ENCODE measurements at regions not wholly inside any gene's neighbourhood (a gene's known extent, or its start where the extent isn't known, plus 50 kb on each side); places are given as distances from the start of the nearest gene placed in this dataset.

- no peaks in the 10 kb centered on the region for H3K27me3 Mint-ChIP-seq
- H3K79me2 ChIP-seq (ENCODE audit: control insufficient read depth, insufficient read depth, low read length) = no peaks in the 10 kb centered on the region
- no peak overlapping the region for H3K9ac ChIP-seq (ENCODE audit: low read length)
- CTCF ChIA-PET = no interaction called here
- no peak overlapping the region for H3K4me2 ChIP-seq (replicated peaks; ENCODE audit: low read depth, low read length, poor library complexity, severe bottlenecking)
- no peak overlapping the region for H3K4me3 Mint-ChIP-seq
- no peaks in the 10 kb centered on the region for H4K20me1 ChIP-seq (ENCODE audit: control insufficient read depth, insufficient read depth, low read length, poor library complexity, severe bottlenecking)
- no peak overlapping the region for H3K27ac Mint-ChIP-seq
- TF ChIP-seq EZH2 (IDR thresholded peaks at IDR 0.05; ENCODE audit: borderline replicate concordance, insufficient read depth, low read depth, low read length, poor library complexity, severe bottlenecking) (no peak), CTCF (IDR thresholded peaks at IDR 0.05) (no peak)
- WGBS (ENCODE audit: insufficient coverage) = no CpG with 5 or more reads among the region's 3 CpGs
- peaks cover 12% of the 10 kb centered on the region for H3K9me3 Mint-ChIP-seq (ENCODE audit: insufficient read depth)
- no peak overlapping the region for H3K4me3 ChIP-seq (ENCODE audit: control extremely low read depth in 1 of 5, extremely low read depth in 1 of 5, insufficient read depth in 1 of 5, low read depth in 2 of 5, low read length in 4 of 5)
- intact Hi-C loops (cut with micrococcal nuclease) = no loop called here
- no peaks in the 10 kb centered on the region for H3K27me3 ChIP-seq (replicated peaks in 1 of 4; ENCODE audit: control extremely low read depth in 1 of 4, control insufficient read depth in 3 of 4, insufficient read depth in 4 of 4, low read length in 3 of 4)
- ATAC-seq (ENCODE audit: low read depth) (no peak), DNase-seq (no peak)
- POLR2A ChIA-PET = no interaction called here
- no peak overlapping the region for H3K27ac ChIP-seq (ENCODE audit: low read length in 2 of 2)
- H3K4me1 Mint-ChIP-seq = no peaks in the 10 kb centered on the region
- no peak overlapping the region for H2AFZ ChIP-seq (ENCODE audit: insufficient read depth, low read depth, low read length, poor library complexity, severe bottlenecking)
- H3K36me3 ChIP-seq (replicated peaks in 1 of 2; ENCODE audit: control extremely low read depth in 1 of 2, control insufficient read depth in 1 of 2, extremely low read depth in 1 of 2, insufficient read depth in 2 of 2, low read length in 1 of 2) = no peaks in the 10 kb centered on the region
- H3K9me3 ChIP-seq (ENCODE audit: control extremely low read depth in 1 of 3, control insufficient read depth in 2 of 3, insufficient read depth in 1 of 3, low read length in 2 of 3) = peaks cover 0 to 1% (median 0%) of the 10 kb centered on the region in 3 donors
- H3K4me1 ChIP-seq (ENCODE audit: control insufficient read depth in 2 of 2, insufficient read depth in 2 of 2, low read length in 2 of 2) = no peaks in the 10 kb centered on the region
Observed at GRCh38 chr13:81498969-81499368, 1158.0 kb upstream of the SPRY2 start.

- no peak for TF ChIP-seq EZH2 (IDR thresholded peaks at IDR 0.05; ENCODE audit: borderline replicate concordance, insufficient read depth, low read depth, low read length, poor library complexity, severe bottlenecking)
- TF ChIP-seq CTCF (IDR thresholded peaks at IDR 0.05) = no peak
- Histone ChIP-seq H3K27ac (ENCODE audit: low read length in 2 of 2) (no peak overlapping the region), H3K9me3 (ENCODE audit: control extremely low read depth in 1 of 3, control insufficient read depth in 2 of 3, insufficient read depth in 1 of 3, low read length in 2 of 3) (peaks cover 0 to 1% (median 0%) of the 10 kb centered on the region in 3 donors), H4K20me1 (ENCODE audit: control insufficient read depth, insufficient read depth, low read length, poor library complexity, severe bottlenecking) (no peaks in the 10 kb centered on the region), H3K27me3 (replicated peaks in 1 of 4; ENCODE audit: control extremely low read depth in 1 of 4, control insufficient read depth in 3 of 4, insufficient read depth in 4 of 4, low read length in 3 of 4) (no peaks in the 10 kb centered on the region), H3K4me2 (replicated peaks; ENCODE audit: low read depth, low read length, poor library complexity, severe bottlenecking) (no peak overlapping the region), H3K79me2 (ENCODE audit: control insufficient read depth, insufficient read depth, low read length) (no peaks in the 10 kb centered on the region), H2AFZ (ENCODE audit: insufficient read depth, low read depth, low read length, poor library complexity, severe bottlenecking) (no peak overlapping the region), H3K4me1 (ENCODE audit: control insufficient read depth in 2 of 2, insufficient read depth in 2 of 2, low read length in 2 of 2) (no peaks in the 10 kb centered on the region), H3K4me3 (ENCODE audit: control extremely low read depth in 1 of 5, extremely low read depth in 1 of 5, insufficient read depth in 1 of 5, low read depth in 2 of 5, low read length in 4 of 5) (no peak overlapping the region), H3K9ac (ENCODE audit: low read length) (no peak overlapping the region), H3K36me3 (replicated peaks in 1 of 2; ENCODE audit: control extremely low read depth in 1 of 2, control insufficient read depth in 1 of 2, extremely low read depth in 1 of 2, insufficient read depth in 2 of 2, low read length in 1 of 2) (no peaks in the 10 kb centered on the region)
- DNase-seq (no peak), ATAC-seq (ENCODE audit: low read depth) (no peak)
- Mint-ChIP-seq H3K27me3 (no peaks in the 10 kb centered on the region), H3K9me3 (ENCODE audit: insufficient read depth) (peaks cover 6% of the 10 kb centered on the region), H3K4me1 (no peaks in the 10 kb centered on the region), H3K4me3 (no peak overlapping the region), H3K27ac (no peak overlapping the region)
- intact Hi-C loops (cut with micrococcal nuclease) = no loop called here
- no CpG with 5 or more reads among the region's 4 CpGs for WGBS (ENCODE audit: insufficient coverage)
- ChIA-PET POLR2A (no interaction called here), CTCF (no interaction called here)
Observed at GRCh38 chr13:81493144-81493543, 1152.2 kb upstream of the SPRY2 start.
